Uterus (tissue), 2 donors: ENCODE measurements at regions not wholly inside any gene's neighbourhood (a gene's known extent, or its start where the extent isn't known, plus 50 kb on each side); places are given as distances from the start of the nearest gene placed in this dataset.
"Not testable (repeated sequence)": the region's sequence is repeated elsewhere in the genome, so short reads cannot be mapped to it uniquely, and the experiment has no call there.

Experiments
- POLR2A ChIP-seq, 2 donors: fragments of 450-650 bp; IDR thresholded peaks; one replicate each; pipeline ENCODE4 v1.6.1; 2016; ENCODE audit warnings: antibody characterized with exemption in 2 of 2, mild to moderate bottlenecking in 1 of 2, moderate library complexity in 1 of 2
- TF ChIP-seq, protein P1 (sequence below), 4 experiments: fragments of 200-600 bp in 2 of 4; fragments of 450-650 bp in 2 of 4; sonication (generic) in 2 of 4; IDR thresholded peaks; one replicate each; pipeline ENCODE4 v1.5.1; 2016 to 2019; ENCODE audit warnings: antibody characterized with exemption in 4 of 4, mild to moderate bottlenecking in 2 of 4, moderate library complexity in 1 of 4

DNA sequence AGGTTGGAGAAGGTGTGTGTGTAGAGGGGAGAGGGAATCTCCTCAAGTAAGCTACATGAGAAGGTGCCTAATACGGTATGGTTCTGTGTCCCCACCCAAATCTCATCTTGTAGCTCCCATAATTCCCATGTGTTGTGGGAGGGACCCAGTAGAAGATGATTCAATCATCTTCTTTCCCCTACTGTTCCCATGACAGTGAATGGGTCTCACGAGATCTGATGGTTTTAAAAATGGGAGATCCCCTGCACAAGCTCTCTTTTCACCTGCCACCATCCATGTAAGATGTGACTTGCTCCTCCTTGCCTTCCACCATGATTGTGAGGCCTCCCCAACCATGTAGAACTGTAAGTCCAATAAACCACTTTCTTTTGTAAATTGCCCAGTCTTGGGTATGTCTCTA, 106.1 kb upstream of the PLEKHG1 start:
- TF ChIP-seq, protein P1, sequence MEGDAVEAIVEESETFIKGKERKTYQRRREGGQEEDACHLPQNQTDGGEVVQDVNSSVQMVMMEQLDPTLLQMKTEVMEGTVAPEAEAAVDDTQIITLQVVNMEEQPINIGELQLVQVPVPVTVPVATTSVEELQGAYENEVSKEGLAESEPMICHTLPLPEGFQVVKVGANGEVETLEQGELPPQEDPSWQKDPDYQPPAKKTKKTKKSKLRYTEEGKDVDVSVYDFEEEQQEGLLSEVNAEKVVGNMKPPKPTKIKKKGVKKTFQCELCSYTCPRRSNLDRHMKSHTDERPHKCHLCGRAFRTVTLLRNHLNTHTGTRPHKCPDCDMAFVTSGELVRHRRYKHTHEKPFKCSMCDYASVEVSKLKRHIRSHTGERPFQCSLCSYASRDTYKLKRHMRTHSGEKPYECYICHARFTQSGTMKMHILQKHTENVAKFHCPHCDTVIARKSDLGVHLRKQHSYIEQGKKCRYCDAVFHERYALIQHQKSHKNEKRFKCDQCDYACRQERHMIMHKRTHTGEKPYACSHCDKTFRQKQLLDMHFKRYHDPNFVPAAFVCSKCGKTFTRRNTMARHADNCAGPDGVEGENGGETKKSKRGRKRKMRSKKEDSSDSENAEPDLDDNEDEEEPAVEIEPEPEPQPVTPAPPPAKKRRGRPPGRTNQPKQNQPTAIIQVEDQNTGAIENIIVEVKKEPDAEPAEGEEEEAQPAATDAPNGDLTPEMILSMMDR (IDR thresholded peaks at IDR 0.05), result not testable (repeated sequence)
- not testable (repeated sequence) for TF ChIP-seq POLR2A (IDR thresholded peaks at IDR 0.05)
